OCI-LY7 (cell line): ENCODE measurements at regions not wholly inside any gene's neighbourhood (a gene's known extent, or its start where the extent isn't known, plus 50 kb on each side); places are given as distances from the start of the nearest gene placed in this dataset.

Experiments used
- BruUV-seq: library from RNA; stranded (reverse); fragments of 400-500 nt; replicated peaks from 2 replicates; lab custom pipeline; 2021; lab: Mats Ljungman, UMichigan
- CTCF ChIA-PET: fragments of 300-600 bp; sonication (Branson Sonifier 250); formaldehyde crosslinking; loops from one replicate; lab custom pipeline; 2022; ENCODE audit warnings: antibody characterized with exemption; ENCODE audit not compliant: unreplicated experiment; lab: Charles Lee
- POLR2A ChIA-PET: fragments of 300-600 bp; sonication (Branson Sonifier 250); formaldehyde crosslinking; loops from one replicate; lab custom pipeline; 2022; ENCODE audit warnings: antibody characterized with exemption; lab: Charles Lee
- DNase-seq: peaks from one replicate; pipeline ENCODE4 v3.0.0-alpha.2; 2015; ENCODE audit warnings: low spot score
- H2AFZ ChIP-seq: fragments of 200-600 bp; sonication (generic), shearing (Covaris generic); 2 replicates; pipeline ENCODE4 v1.6.1; 2014; ENCODE audit warnings: mild to moderate bottlenecking, antibody characterized with exemption, low read length, moderate library complexity
- H3K27ac ChIP-seq: fragments of 200-600 bp; sonication (generic); 2 replicates; pipeline ENCODE4 v1.5.1; 2014; ENCODE audit warnings: mixed run types, low read depth, mild to moderate bottlenecking, moderate library complexity, low read length, inconsistent platforms; ENCODE audit not compliant: poor library complexity, severe bottlenecking
- H3K36me3 ChIP-seq: fragments of 200-600 bp; sonication (generic); 2 replicates; pipeline ENCODE4 v1.6.1; 2014; ENCODE audit warnings: mild to moderate bottlenecking, antibody characterized with exemption, low read length, moderate library complexity, mixed read lengths; ENCODE audit not compliant: insufficient read depth
- H3K4me1 ChIP-seq: fragments of 200-600 bp; sonication (generic); 2 replicates; pipeline ENCODE4 v1.5.1; 2014; ENCODE audit warnings: mild to moderate bottlenecking, low read length; ENCODE audit not compliant: insufficient read depth, poor library complexity, severe bottlenecking
- H3K4me2 ChIP-seq: fragments of 200-600 bp; sonication (generic); 2 replicates; pipeline ENCODE4 v1.6.1; 2014; ENCODE audit warnings: mild to moderate bottlenecking, low read length
- H3K4me3 ChIP-seq: fragments of 200-600 bp; sonication (generic); 2 replicates; pipeline ENCODE4 v1.5.1; 2014; ENCODE audit warnings: mild to moderate bottlenecking, low read depth, low read length; ENCODE audit not compliant: poor library complexity, severe bottlenecking
- H3K79me2 ChIP-seq: fragments of 200-600 bp; sonication (generic); 2 replicates; pipeline ENCODE4 v1.6.1; 2016; ENCODE audit warnings: low read depth, mild to moderate bottlenecking, low read length, moderate library complexity, mixed read lengths; ENCODE audit not compliant: insufficient read depth
- H3K9me2 ChIP-seq: fragments of 200-600 bp; sonication (generic); 2 replicates; pipeline ENCODE4 v1.6.1; 2016; ENCODE audit warnings: mild to moderate bottlenecking, low read length, mixed read lengths; ENCODE audit not compliant: insufficient read depth
- H3K9me3 ChIP-seq: fragments of 200-600 bp; sonication (generic); 2 replicates; pipeline ENCODE4 v1.6.1; 2014; ENCODE audit warnings: mild to moderate bottlenecking, mixed run types, low read length, mixed read lengths
- H4K20me1 ChIP-seq: fragments of 200-600 bp; sonication (generic); 2 replicates; pipeline ENCODE4 v1.6.1; 2014; ENCODE audit warnings: mild to moderate bottlenecking, antibody characterized with exemption, low read length, moderate library complexity, mixed read lengths; ENCODE audit not compliant: insufficient read depth
- EZH2phosphoT487 ChIP-seq: fragments of 200-600 bp; sonication (generic); IDR thresholded peaks from 2 replicates; pipeline ENCODE4 v1.6.1; 2018; ENCODE audit warnings: low read depth, borderline replicate concordance, mild to moderate bottlenecking, mixed run types, antibody characterized with exemption, low read length, moderate library complexity, mixed read lengths
- intact Hi-C: fragments of 100-400 bp; cut with micrococcal nuclease; formaldehyde crosslinking; loops from one replicate; pipeline ENCODE4 v1.10.0; 2022; ENCODE audit not compliant: unreplicated experiment
- TF ChIP-seq, protein P1 (sequence below): fragments of 200-600 bp; sonication (generic); conservative IDR thresholded peaks from 2 replicates; pipeline ENCODE4 v1.5.1; 2014; ENCODE audit warnings: mild to moderate bottlenecking, antibody characterized with exemption, low read length, moderate library complexity, mixed read lengths

- no peak for TF ChIP-seq EZH2phosphoT487
- TF ChIP-seq, protein P1, sequence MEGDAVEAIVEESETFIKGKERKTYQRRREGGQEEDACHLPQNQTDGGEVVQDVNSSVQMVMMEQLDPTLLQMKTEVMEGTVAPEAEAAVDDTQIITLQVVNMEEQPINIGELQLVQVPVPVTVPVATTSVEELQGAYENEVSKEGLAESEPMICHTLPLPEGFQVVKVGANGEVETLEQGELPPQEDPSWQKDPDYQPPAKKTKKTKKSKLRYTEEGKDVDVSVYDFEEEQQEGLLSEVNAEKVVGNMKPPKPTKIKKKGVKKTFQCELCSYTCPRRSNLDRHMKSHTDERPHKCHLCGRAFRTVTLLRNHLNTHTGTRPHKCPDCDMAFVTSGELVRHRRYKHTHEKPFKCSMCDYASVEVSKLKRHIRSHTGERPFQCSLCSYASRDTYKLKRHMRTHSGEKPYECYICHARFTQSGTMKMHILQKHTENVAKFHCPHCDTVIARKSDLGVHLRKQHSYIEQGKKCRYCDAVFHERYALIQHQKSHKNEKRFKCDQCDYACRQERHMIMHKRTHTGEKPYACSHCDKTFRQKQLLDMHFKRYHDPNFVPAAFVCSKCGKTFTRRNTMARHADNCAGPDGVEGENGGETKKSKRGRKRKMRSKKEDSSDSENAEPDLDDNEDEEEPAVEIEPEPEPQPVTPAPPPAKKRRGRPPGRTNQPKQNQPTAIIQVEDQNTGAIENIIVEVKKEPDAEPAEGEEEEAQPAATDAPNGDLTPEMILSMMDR: no peak
- no peak overlapping the region for H3K4me3 ChIP-seq
- no TSS peak for BruUV-seq
- no peak overlapping the region for H2AFZ ChIP-seq
- DNase-seq: no peak
- H3K27ac ChIP-seq: no peak overlapping the region
- intact Hi-C loops: no loop called here
- H3K4me2 ChIP-seq: no peak overlapping the region
- H3K9me2 ChIP-seq: no peaks in the 10 kb centered on the region
- no peaks in the 10 kb centered on the region for H3K36me3 ChIP-seq
- H4K20me1 ChIP-seq: no peaks in the 10 kb centered on the region
- H3K4me1 ChIP-seq: no peaks in the 10 kb centered on the region
- H3K9me3 ChIP-seq: peaks cover 9% of the 10 kb centered on the region; the same call in 1 of the 2 replicates
- ChIA-PET CTCF (no interaction called here), POLR2A (no interaction called here)
- no peaks in the 10 kb centered on the region for H3K79me2 ChIP-seq
Measured at GRCh38 chr15:31745841-31746240, 284.5 kb upstream of the CHRNA7 start.

- H2AFZ ChIP-seq: no peak overlapping the region
- CTCF ChIA-PET: no interaction called here
- TF ChIP-seq EZH2phosphoT487: no peak
- no peaks in the 10 kb centered on the region for H3K79me2 ChIP-seq
- H3K4me3 ChIP-seq: no peak overlapping the region
- BruUV-seq: no TSS peak
- H3K27ac ChIP-seq: no peak overlapping the region
- POLR2A ChIA-PET: no interaction called here
- intact Hi-C loops: no loop called here
- no peak overlapping the region for H3K4me2 ChIP-seq
- no peak for DNase-seq
- H3K9me3 ChIP-seq: no peaks in the 10 kb centered on the region
- H3K36me3 ChIP-seq: no peaks in the 10 kb centered on the region
- no peaks in the 10 kb centered on the region for H3K9me2 ChIP-seq
- no peaks in the 10 kb centered on the region for H4K20me1 ChIP-seq
- no peaks in the 10 kb centered on the region for H3K4me1 ChIP-seq
Measured at GRCh38 chr15:31752065-31752762, 278.1 kb upstream of the CHRNA7 start.

GRCh38 chr15:31752905-31753304, 277.4 kb upstream of the CHRNA7 start:
- Histone ChIP-seq H3K9me3 (no peaks in the 10 kb centered on the region), H3K36me3 (no peaks in the 10 kb centered on the region), H3K4me2 (no peak overlapping the region), H3K27ac (no peak overlapping the region), H3K4me3 (no peak overlapping the region), H4K20me1 (no peaks in the 10 kb centered on the region), H3K4me1 (no peaks in the 10 kb centered on the region), H2AFZ (no peak overlapping the region), H3K9me2 (no peaks in the 10 kb centered on the region), H3K79me2 (no peaks in the 10 kb centered on the region)
- BruUV-seq: no TSS peak
- CTCF ChIA-PET: no interaction called here
- intact Hi-C loops: no loop called here
- POLR2A ChIA-PET: no interaction called here
- DNase-seq: no peak
- TF ChIP-seq EZH2phosphoT487: no peak
- TF ChIP-seq, protein P1: no peak
